ENCODE measurements at regions not wholly inside any gene's neighbourhood (a gene's known extent, or its start where the extent isn't known, plus 50 kb on each side); places are given as distances from the start of the nearest gene placed in this dataset.
A peak's percentile ranks its signal among the peaks of the same experiment; 100 is the strongest.

DNA sequence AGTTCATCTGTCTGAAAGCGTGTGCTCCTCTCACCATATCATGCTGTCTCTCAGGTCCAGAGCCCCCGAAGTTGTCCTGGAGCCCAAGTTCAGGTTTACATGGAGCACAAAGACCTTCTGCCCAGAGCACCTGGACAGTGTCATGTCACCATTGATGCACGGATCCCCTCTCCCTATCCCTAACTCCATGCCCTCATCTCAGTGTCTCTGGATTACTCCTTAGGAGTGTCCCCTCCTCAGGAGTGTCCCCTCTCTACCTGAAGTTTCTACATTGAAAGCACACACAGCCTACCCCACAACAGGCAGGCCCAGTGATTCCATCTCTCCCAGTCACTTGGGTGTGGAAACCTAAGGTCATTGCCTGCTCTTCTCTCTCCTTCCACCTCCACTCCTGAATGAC, 144.1 kb upstream of the NCKAP5 start:
- TF ChIP-seq CTCF (IDR thresholded peaks at IDR 0.05): no peak
- Mint-ChIP-seq H3K4me3 (ENCODE audit: unreplicated experiment) (no peak overlapping the region), H3K27ac (ENCODE audit: unreplicated experiment) (no peak overlapping the region), H3K4me1 (ENCODE audit: unreplicated experiment) (peaks cover 10% of the 10 kb centered on the region), H3K36me3 (ENCODE audit: unreplicated experiment) (no peaks in the 10 kb centered on the region), H3K9me3 (ENCODE audit: unreplicated experiment) (peaks cover 11% of the 10 kb centered on the region), H3K27me3 (ENCODE audit: unreplicated experiment) (no peaks in the 10 kb centered on the region)
- DNase-seq (ENCODE audit: extremely low spot score, unreplicated experiment): no peak

- Mint-ChIP-seq H3K4me3 (ENCODE audit: unreplicated experiment) (no peak overlapping the region), H3K4me1 (ENCODE audit: unreplicated experiment) (peaks cover 11% of the 10 kb centered on the region), H3K27me3 (ENCODE audit: unreplicated experiment) (no peaks in the 10 kb centered on the region), H3K27ac (ENCODE audit: unreplicated experiment) (no peak overlapping the region), H3K36me3 (ENCODE audit: unreplicated experiment) (no peaks in the 10 kb centered on the region), H3K9me3 (ENCODE audit: unreplicated experiment) (peaks cover 11% of the 10 kb centered on the region)
- no peak for DNase-seq (ENCODE audit: extremely low spot score, unreplicated experiment)
- TF ChIP-seq CTCF (IDR thresholded peaks at IDR 0.05): no peak
Observed at GRCh38 chr2:133713049-133713580, 144.9 kb upstream of the NCKAP5 start.

GRCh38 chr2:133716166-133716565, 147.9 kb upstream of the NCKAP5 start:
- H3K27me3 Mint-ChIP-seq (ENCODE audit: unreplicated experiment): no peaks in the 10 kb centered on the region
- H3K36me3 Mint-ChIP-seq (ENCODE audit: unreplicated experiment): no peaks in the 10 kb centered on the region
- no peak for TF ChIP-seq CTCF (IDR thresholded peaks at IDR 0.05)
- no peaks in the 10 kb centered on the region for H3K9me3 Mint-ChIP-seq (ENCODE audit: unreplicated experiment)
- H3K4me3 Mint-ChIP-seq (ENCODE audit: unreplicated experiment): no peak overlapping the region
- no peak overlapping the region for H3K27ac Mint-ChIP-seq (ENCODE audit: unreplicated experiment)
- DNase-seq (ENCODE audit: extremely low spot score, unreplicated experiment): no peak
- H3K4me1 Mint-ChIP-seq (ENCODE audit: unreplicated experiment): peaks cover 35% of the 10 kb centered on the region

DNA sequence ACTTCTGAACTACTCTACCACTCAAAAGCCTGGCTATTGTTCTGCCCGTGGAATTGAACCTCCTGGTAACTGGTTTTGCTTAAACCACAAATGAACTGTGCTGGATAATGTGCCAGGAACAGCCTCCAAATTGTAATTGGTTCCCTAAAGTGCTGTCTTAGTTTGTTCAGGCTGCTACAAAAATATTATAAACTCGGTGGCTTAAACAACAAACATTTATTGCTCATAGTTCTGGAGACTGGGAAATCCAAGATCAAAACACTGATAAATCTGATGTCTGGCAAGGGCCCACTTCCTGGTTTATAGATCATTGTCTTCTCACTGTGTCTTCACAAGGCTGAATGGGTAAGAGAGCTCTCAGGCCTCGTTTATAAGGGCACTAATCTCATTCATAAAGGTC, 149.2 kb upstream of the NCKAP5 start:
- Mint-ChIP-seq H3K36me3 (ENCODE audit: unreplicated experiment) (no peaks in the 10 kb centered on the region), H3K27ac (ENCODE audit: unreplicated experiment) (peak overlapping the region; percentile 25), H3K27me3 (ENCODE audit: unreplicated experiment) (no peaks in the 10 kb centered on the region), H3K9me3 (ENCODE audit: unreplicated experiment) (no peaks in the 10 kb centered on the region), H3K4me3 (ENCODE audit: unreplicated experiment) (no peak overlapping the region), H3K4me1 (ENCODE audit: unreplicated experiment) (peaks cover 42% of the 10 kb centered on the region)
- DNase-seq (ENCODE audit: extremely low spot score, unreplicated experiment): no peak
- no peak for TF ChIP-seq CTCF (IDR thresholded peaks at IDR 0.05)

DNA sequence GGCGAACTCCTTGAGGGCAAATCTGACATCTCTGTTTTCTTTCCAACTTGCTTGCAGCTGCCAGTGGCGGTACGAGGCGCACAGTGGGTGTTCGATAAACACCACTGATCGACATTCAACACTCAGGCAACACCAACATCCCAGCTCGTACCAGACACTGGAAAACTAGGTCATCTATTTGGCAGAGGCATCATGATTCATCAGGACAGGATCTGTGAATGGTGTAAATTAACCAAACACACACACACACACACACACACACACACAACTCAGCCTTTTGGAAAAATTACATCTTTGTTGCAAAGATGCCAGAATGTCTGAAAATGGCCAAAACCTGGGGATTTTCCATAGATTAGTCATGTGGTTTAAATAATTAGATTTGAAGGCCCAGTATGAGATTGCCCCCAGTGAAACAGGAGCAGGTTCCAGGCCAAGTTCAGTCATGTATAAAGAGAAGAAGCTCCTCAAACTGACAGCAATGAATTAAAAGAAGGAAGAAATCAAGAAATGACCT, 150.5 kb upstream of the NCKAP5 start:
- Mint-ChIP-seq H3K4me3 (ENCODE audit: unreplicated experiment) (no peak overlapping the region), H3K9me3 (ENCODE audit: unreplicated experiment) (no peaks in the 10 kb centered on the region), H3K27me3 (ENCODE audit: unreplicated experiment) (no peaks in the 10 kb centered on the region), H3K27ac (ENCODE audit: unreplicated experiment) (peak overlapping the region; percentile 82), H3K4me1 (ENCODE audit: unreplicated experiment) (peaks cover 42% of the 10 kb centered on the region), H3K36me3 (ENCODE audit: unreplicated experiment) (no peaks in the 10 kb centered on the region)
- no peak for DNase-seq (ENCODE audit: extremely low spot score, unreplicated experiment)
- no peak for TF ChIP-seq CTCF (IDR thresholded peaks at IDR 0.05)

Data from osteocyte (in vitro differentiated cells).